NCI-H2171 (cell line): ENCODE measurements at regions not wholly inside any gene's neighbourhood (a gene's known extent, or its start where the extent isn't known, plus 50 kb on each side); places are given as distances from the start of the nearest gene placed in this dataset.
"Not testable (repeated sequence)": the region's sequence is repeated elsewhere in the genome, so short reads cannot be mapped to it uniquely, and the experiment has no call there.

Source experiments
- DNase-seq: peaks from one replicate; lab custom pipeline; 2025; lab: John Stamatoyannopoulos, UW

GRCh38 chr5:17400724-17401469, 97.1 kb upstream of the TAF11L2 start:
- DNase-seq: no peak

GRCh38 chr5:17401470-17402288, 96.4 kb upstream of the TAF11L2 start:
- DNase-seq: no peak

GRCh38 chr5:17402289-17403121, 95.5 kb upstream of the TAF11L2 start:
- no peak for DNase-seq

- no peak for DNase-seq
These were observed 94.1 kb upstream of the TAF11L2 start for GRCh38 chr5:17403695-17404490.

- no peak for DNase-seq
These were observed 92.1 kb upstream of the TAF11L2 start for GRCh38 chr5:17405976-17406375.

GRCh38 chr5:17406423-17406838, 91.6 kb upstream of the TAF11L2 start:
- no peak for DNase-seq

- no peak for DNase-seq
These were observed 86.3 kb upstream of the TAF11L2 start for GRCh38 chr5:17411436-17412402.

GRCh38 chr5:17412760-17413671, 85.0 kb upstream of the TAF11L2 start:
- no peak for DNase-seq

- no peak for DNase-seq
These were observed 84.3 kb upstream of the TAF11L2 start for GRCh38 chr5:17413691-17414090.

GRCh38 chr5:17415321-17415758, 82.7 kb upstream of the TAF11L2 start:
- peak; percentile 66 for DNase-seq

- DNase-seq: not testable (repeated sequence)
These were observed 81.7 kb upstream of the TAF11L2 start for GRCh38 chr5:17416374-17416773.

- no peak for DNase-seq
These were observed 73.4 kb upstream of the TAF11L2 start for GRCh38 chr5:17424674-17425073.

GRCh38 chr5:17425385-17426070, 72.5 kb upstream of the TAF11L2 start:
- no peak for DNase-seq

GRCh38 chr5:17426104-17426749, 71.8 kb upstream of the TAF11L2 start:
- no peak for DNase-seq

- no peak for DNase-seq
These were observed 69.7 kb upstream of the TAF11L2 start for GRCh38 chr5:17428176-17428800.

GRCh38 chr5:17429353-17429752, 68.7 kb upstream of the TAF11L2 start:
- DNase-seq: no peak

- DNase-seq: no peak
These were observed 67.8 kb upstream of the TAF11L2 start for GRCh38 chr5:17430241-17430640.
